ENCODE measurements at regions not wholly inside any gene's neighbourhood (a gene's known extent, or its start where the extent isn't known, plus 50 kb on each side); places are given as distances from the start of the nearest gene placed in this dataset.

DNA sequence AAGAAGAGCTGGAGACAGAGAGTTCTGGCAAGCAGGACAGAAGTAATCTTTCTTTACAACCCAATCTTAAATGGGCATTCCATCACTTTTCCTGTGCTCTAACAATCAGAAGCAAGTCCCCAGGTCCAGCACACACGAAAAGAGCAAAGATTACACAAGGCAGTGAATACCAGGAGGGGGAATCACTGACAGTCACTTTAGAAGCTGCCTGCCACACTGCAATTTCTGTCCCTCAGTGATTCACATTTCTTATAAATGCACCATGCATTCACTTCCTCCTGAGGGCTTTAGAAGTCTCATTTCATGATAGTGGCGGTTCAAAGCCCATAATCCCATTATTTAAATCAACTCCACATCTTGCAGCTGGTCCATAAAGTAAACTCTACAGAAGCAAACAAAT, 362.5 kb downstream of the POM121L12 start:
- no peak for ATAC-seq
- TF ChIP-seq, protein P1, sequence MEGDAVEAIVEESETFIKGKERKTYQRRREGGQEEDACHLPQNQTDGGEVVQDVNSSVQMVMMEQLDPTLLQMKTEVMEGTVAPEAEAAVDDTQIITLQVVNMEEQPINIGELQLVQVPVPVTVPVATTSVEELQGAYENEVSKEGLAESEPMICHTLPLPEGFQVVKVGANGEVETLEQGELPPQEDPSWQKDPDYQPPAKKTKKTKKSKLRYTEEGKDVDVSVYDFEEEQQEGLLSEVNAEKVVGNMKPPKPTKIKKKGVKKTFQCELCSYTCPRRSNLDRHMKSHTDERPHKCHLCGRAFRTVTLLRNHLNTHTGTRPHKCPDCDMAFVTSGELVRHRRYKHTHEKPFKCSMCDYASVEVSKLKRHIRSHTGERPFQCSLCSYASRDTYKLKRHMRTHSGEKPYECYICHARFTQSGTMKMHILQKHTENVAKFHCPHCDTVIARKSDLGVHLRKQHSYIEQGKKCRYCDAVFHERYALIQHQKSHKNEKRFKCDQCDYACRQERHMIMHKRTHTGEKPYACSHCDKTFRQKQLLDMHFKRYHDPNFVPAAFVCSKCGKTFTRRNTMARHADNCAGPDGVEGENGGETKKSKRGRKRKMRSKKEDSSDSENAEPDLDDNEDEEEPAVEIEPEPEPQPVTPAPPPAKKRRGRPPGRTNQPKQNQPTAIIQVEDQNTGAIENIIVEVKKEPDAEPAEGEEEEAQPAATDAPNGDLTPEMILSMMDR (IDR thresholded peaks at IDR 0.05) = no peak
- TF ChIP-seq POLR2A (IDR thresholded peaks at IDR 0.05) = no peak
- WGBS, 4 donors = 71 to 80% (median 74%) methylated on average over 2 of the region's 2 CpGs

DNA sequence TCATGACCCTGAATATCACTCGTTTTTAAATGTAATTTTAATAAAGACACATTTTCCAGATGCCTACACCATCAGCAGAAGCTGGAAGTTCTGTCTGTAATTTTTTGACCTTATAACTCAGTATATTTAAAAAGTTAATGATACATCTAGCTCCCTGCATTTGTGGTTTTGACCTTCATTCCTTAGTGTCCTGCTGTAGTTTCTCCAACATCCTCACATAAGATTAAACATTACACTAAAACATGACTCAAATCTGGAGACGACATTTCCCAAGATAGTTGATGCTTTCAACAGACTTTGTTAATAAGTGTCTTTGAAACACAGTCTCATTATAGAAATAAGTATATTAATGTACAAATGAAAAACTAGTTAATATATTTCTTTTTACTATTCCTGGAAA, 363.1 kb downstream of the POM121L12 start:
- Histone ChIP-seq H3K27ac (no peak overlapping the region), H3K9me3 (peaks cover 0 to 10% (median 0%) of the 10 kb centered on the region in 12 donors), H3K36me3 (no peaks in the 10 kb centered on the region), H3K27me3 (no peaks in the 10 kb centered on the region), H3K4me3 (no peak overlapping the region), H3K4me1 (no peaks in the 10 kb centered on the region)
- WGBS, 4 donors = 61 to 70% (median 68%) methylated on average over 2 of the region's 2 CpGs
- DNase-seq (no peak), ATAC-seq (no peak)
- intact Hi-C loops (cut with DNase I) = no loop called here
- TF ChIP-seq, protein P1 (IDR thresholded peaks at IDR 0.05) = no peak
- no peak for TF ChIP-seq POLR2A (IDR thresholded peaks at IDR 0.05)

More for the DNA sequence above, 362.5 kb downstream of the POM121L12 start:
- no peaks in the 10 kb centered on the region for H3K27me3 ChIP-seq
- H3K4me3 ChIP-seq = no peak overlapping the region
- no peaks in the 10 kb centered on the region for H3K4me1 ChIP-seq
- intact Hi-C loops (cut with DNase I) = no loop called here
- no peaks in the 10 kb centered on the region for H3K36me3 ChIP-seq
- no peak overlapping the region for H3K27ac ChIP-seq
- peaks cover 0 to 10% (median 0%) of the 10 kb centered on the region in 12 donors for H3K9me3 ChIP-seq
- DNase-seq = no peak

DNA sequence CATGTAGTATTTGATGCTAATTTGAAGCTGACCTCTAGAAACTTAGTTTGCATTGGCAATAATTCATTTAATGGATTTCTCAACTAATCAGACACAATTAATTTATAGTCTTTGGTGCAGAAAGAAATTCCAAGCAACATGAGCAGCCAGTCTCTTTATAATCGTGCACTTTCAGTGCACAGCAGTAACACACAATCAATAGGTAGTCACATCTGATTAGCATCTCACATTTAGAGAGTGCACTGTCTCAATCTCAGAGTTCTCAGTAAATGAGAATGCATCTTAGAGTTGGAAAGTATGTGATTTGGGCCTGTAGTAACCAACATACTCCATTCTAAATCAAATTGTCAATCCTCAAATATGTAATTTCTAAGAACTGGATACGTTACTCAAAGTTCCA, 377.6 kb downstream of the POM121L12 start:
- Histone ChIP-seq H3K36me3 (no peaks in the 10 kb centered on the region), H3K4me3 (no peak overlapping the region), H3K4me1 (no peaks in the 10 kb centered on the region), H3K9me3 (peaks cover 0 to 3% (median 0%) of the 10 kb centered on the region in 12 donors), H3K27ac (no peak overlapping the region), H3K27me3 (no peaks in the 10 kb centered on the region)
- intact Hi-C loops (cut with DNase I) = no loop called here
- ATAC-seq (no peak), DNase-seq (no peak)
- 77 to 86% (median 82%) methylated on average over 2 of the region's 2 CpGs for WGBS, 4 donors
- TF ChIP-seq, protein P1 (IDR thresholded peaks at IDR 0.05) = no peak
- TF ChIP-seq POLR2A (IDR thresholded peaks at IDR 0.05) = no peak

DNA sequence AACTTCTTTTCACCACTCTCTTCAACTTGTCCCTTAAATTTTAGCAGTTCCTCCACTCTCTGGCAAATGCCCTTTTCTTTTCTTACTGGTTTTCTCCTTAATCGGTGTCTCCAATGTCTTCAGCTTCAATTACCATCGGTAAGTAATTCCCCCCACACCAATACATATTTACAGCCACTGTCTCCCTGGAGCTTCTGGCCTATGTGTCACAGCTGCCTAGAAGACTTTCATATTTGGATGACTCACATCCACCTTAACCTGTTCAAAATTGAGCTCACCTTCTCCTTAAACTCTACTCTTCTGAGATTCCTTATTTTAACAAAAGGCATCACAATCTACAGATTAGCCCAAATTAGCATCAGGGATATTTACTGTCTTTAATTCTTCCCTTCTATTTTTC, 380.4 kb downstream of the POM121L12 start:
- 92 to 96% (median 94%) methylated on average over 2 of the region's 2 CpGs for WGBS, 4 donors
- intact Hi-C loops (cut with DNase I) = no loop called here
- TF ChIP-seq, protein P1 (IDR thresholded peaks at IDR 0.05) = no peak
- TF ChIP-seq POLR2A (IDR thresholded peaks at IDR 0.05) = no peak

More for the DNA sequence above, 380.4 kb downstream of the POM121L12 start:
- Histone ChIP-seq H3K9me3 (peaks cover 0 to 4% (median 0%) of the 10 kb centered on the region in 12 donors), H3K36me3 (no peaks in the 10 kb centered on the region), H3K4me1 (no peaks in the 10 kb centered on the region), H3K27ac (no peak overlapping the region), H3K4me3 (no peak overlapping the region), H3K27me3 (no peaks in the 10 kb centered on the region)
- DNase-seq (no peak), ATAC-seq (no peak)
